GM23248 (cell line): ENCODE measurements at regions not wholly inside any gene's neighbourhood (a gene's known extent, or its start where the extent isn't known, plus 50 kb on each side); places are given as distances from the start of the nearest gene placed in this dataset.

Experiments used
- EZH2 ChIP-seq: fragments of 200-600 bp; sonication (generic); IDR thresholded peaks from 2 replicates; pipeline ENCODE4 v1.6.1; 2018; ENCODE audit warnings: antibody characterized with exemption, mild to moderate bottlenecking; ENCODE audit not compliant: insufficient read depth, poor library complexity, severe bottlenecking
- EZH2phosphoT487 ChIP-seq: fragments of 200-600 bp; sonication (generic); IDR thresholded peaks from 2 replicates; pipeline ENCODE4 v1.6.1; 2018; ENCODE audit warnings: antibody characterized with exemption, moderate library complexity, mild to moderate bottlenecking, low read depth; ENCODE audit not compliant: insufficient read depth

DNA sequence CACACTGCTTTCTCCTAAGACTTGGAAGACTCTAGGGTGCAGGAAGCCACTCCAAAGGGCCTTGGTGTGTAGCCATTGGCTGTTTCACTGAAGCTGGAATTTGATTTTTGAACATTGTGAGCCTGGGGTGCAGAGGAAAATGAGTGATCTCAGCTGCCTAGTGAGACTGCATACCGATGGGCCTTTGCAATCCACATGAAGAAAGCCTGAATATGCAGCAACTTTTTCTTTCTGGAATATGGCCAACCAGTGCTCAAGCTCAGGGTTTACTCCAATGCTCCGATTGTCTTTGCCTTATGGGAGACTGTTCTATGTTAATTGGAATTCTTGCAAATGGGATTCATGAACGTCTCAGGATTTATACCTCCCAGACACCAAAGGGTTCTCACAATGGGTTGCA, 242.6 kb downstream of the DOK5 start:
- no peak for TF ChIP-seq EZH2
- no peak for TF ChIP-seq EZH2phosphoT487
